GM23338 (cell line): ENCODE measurements at regions not wholly inside any gene's neighbourhood (a gene's known extent, or its start where the extent isn't known, plus 50 kb on each side); places are given as distances from the start of the nearest gene placed in this dataset.

ENCODE experiments used
- ATAC-seq: fragments of 200-7000 bp; cut with Tn5 transposase; 3 replicates; pipeline ENCODE4 v1.9.1; 2020
- DNase-seq: peaks from one replicate; pipeline ENCODE4 v3.0.0-alpha.2; 2015; ENCODE audit warnings: low spot score
- H2AFZ ChIP-seq: fragments of 200-600 bp; sonication (generic); 2 replicates; pipeline ENCODE4 v1.8.0; 2016; ENCODE audit warnings: antibody characterized with exemption, mild to moderate bottlenecking, moderate library complexity
- H3F3A ChIP-seq: fragments of 200-600 bp; sonication (generic); replicated peaks from 2 replicates; pipeline ENCODE4 v1.8.0; 2017; ENCODE audit warnings: antibody characterized with exemption, mixed run types, low read depth
- H3K27ac ChIP-seq: fragments of 200-600 bp; sonication (generic); 2 replicates; pipeline ENCODE4 v1.6.1; 2016; ENCODE audit warnings: low read depth
- H3K27me3 ChIP-seq: fragments of 200-600 bp; sonication (generic); 2 replicates; pipeline ENCODE4 v1.8.0; 2016; ENCODE audit warnings: mild to moderate bottlenecking, mixed run types, moderate library complexity; ENCODE audit not compliant: insufficient read depth
- H3K36me3 ChIP-seq: fragments of 200-600 bp; sonication (generic); 2 replicates; pipeline ENCODE4 v1.8.0; 2016; ENCODE audit warnings: mild to moderate bottlenecking; ENCODE audit not compliant: insufficient read depth
- H3K4me1 ChIP-seq: fragments of 200-600 bp; sonication (generic); 2 replicates; pipeline ENCODE4 v1.8.0; 2016; ENCODE audit warnings: mild to moderate bottlenecking, moderate library complexity; ENCODE audit not compliant: insufficient read depth
- H3K4me2 ChIP-seq: fragments of 200-600 bp; sonication (generic); 2 replicates; pipeline ENCODE4 v1.7.1; 2017; ENCODE audit warnings: mixed run types
- H3K4me3 ChIP-seq: fragments of 200-600 bp; sonication (generic); 2 replicates; pipeline ENCODE4 v1.6.1; 2016; ENCODE audit warnings: mixed run types
- H3K79me2 ChIP-seq: fragments of 200-600 bp; sonication (generic); replicated peaks from 2 replicates; pipeline ENCODE4 v1.8.0; 2017; ENCODE audit warnings: mild to moderate bottlenecking; ENCODE audit not compliant: insufficient read depth
- H3K9me2 ChIP-seq: fragments of 200-600 bp; sonication (generic); 2 replicates; pipeline ENCODE4 v1.8.0; 2017; ENCODE audit not compliant: insufficient read depth
- H4K20me1 ChIP-seq: fragments of 200-600 bp; sonication (generic); replicated peaks from 2 replicates; pipeline ENCODE4 v1.8.0; 2017; ENCODE audit warnings: mild to moderate bottlenecking; ENCODE audit not compliant: insufficient read depth
- H3K27ac Mint-ChIP-seq: 2 replicates; pipeline ENCODE4 v1.8.0; 2020; ENCODE audit warnings: inconsistent platforms, mild to moderate bottlenecking, moderate library complexity, mixed read lengths
- H3K27me3 Mint-ChIP-seq: 3 replicates; pipeline ENCODE4 v1.8.0; 2022; ENCODE audit warnings: low read depth, mild to moderate bottlenecking, moderate library complexity, mixed read lengths, inconsistent platforms; ENCODE audit not compliant: insufficient read depth, poor library complexity
- H3K36me3 Mint-ChIP-seq: 3 replicates; pipeline ENCODE4 v1.8.0; 2021; ENCODE audit warnings: low read depth, mild to moderate bottlenecking, inconsistent platforms, moderate library complexity, mixed read lengths
- H3K4me1 Mint-ChIP-seq: 3 replicates; pipeline ENCODE4 v1.8.0; 2020; ENCODE audit warnings: mild to moderate bottlenecking, inconsistent platforms, mixed read lengths
- H3K4me3 Mint-ChIP-seq: 3 replicates; pipeline ENCODE4 v1.8.0; 2021; ENCODE audit warnings: moderate library complexity, mild to moderate bottlenecking, inconsistent platforms, mixed read lengths
- H3K9me3 Mint-ChIP-seq: 3 replicates; pipeline ENCODE4 v1.8.0; 2020; ENCODE audit warnings: moderate library complexity, mild to moderate bottlenecking, inconsistent platforms, mixed read lengths
- CREB1 ChIP-seq: fragments of 250-450 bp; sonication (Bioruptor Pico); IDR thresholded peaks from 2 replicates; pipeline ENCODE4 v1.5.0; 2020; ENCODE audit warnings: low read depth, mild to moderate bottlenecking, moderate library complexity
- CTCF ChIP-seq, 2 experiments: fragments of 200-600 bp in 1 of 2; sonication (generic) in 1 of 2; conservative IDR thresholded peaks; 2 replicates each; pipeline versions ENCODE4 v1.5.1 to v1.6.1; 2016 to 2017; ENCODE audit warnings: antibody characterized with exemption in 2 of 2, low read depth in 2 of 2, mild to moderate bottlenecking in 2 of 2, moderate library complexity in 1 of 2
- ETS1 ChIP-seq: IDR thresholded peaks from 2 replicates; pipeline ENCODE4 v1.6.1; 2016; ENCODE audit warnings: antibody characterized with exemption
- EZH2 ChIP-seq: fragments of 200-600 bp; sonication (generic); IDR thresholded peaks from one replicate; pipeline ENCODE4 v1.8.0; 2017; ENCODE audit warnings: antibody characterized with exemption, mild to moderate bottlenecking, low read depth; ENCODE audit not compliant: unreplicated experiment
- NANOG ChIP-seq: IDR thresholded peaks from 2 replicates; pipeline ENCODE4 v1.6.1; 2016; ENCODE audit warnings: antibody characterized with exemption, borderline replicate concordance
- POLR2AphosphoS5 ChIP-seq: IDR thresholded peaks from 2 replicates; pipeline ENCODE4 v1.6.1; 2016; ENCODE audit warnings: antibody characterized with exemption, low read depth
- REST ChIP-seq: IDR thresholded peaks from one replicate; pipeline ENCODE4 v1.6.1; 2018; ENCODE audit warnings: antibody characterized with exemption; ENCODE audit not compliant: unreplicated experiment
- STAT1 ChIP-seq: IDR thresholded peaks from one replicate; pipeline ENCODE4 v1.6.1; 2016; ENCODE audit warnings: antibody characterized with exemption; ENCODE audit not compliant: unreplicated experiment
- ZNF114 ChIP-seq: fragments of 250-450 bp; sonication (Bioruptor Pico); IDR thresholded peaks from 2 replicates; pipeline ENCODE4 v1.5.0; 2020; ENCODE audit warnings: mild to moderate bottlenecking, moderate library complexity
- ZNF331 ChIP-seq: fragments of 250-450 bp; sonication (Bioruptor Pico); IDR thresholded peaks from 2 replicates; pipeline ENCODE4 v1.5.0; 2020; ENCODE audit warnings: low read depth, mild to moderate bottlenecking, moderate library complexity
- ZNF462 ChIP-seq: fragments of 250-450 bp; sonication (Bioruptor Pico); IDR thresholded peaks from 2 replicates; pipeline ENCODE4 v1.5.0; 2020; ENCODE audit warnings: mild to moderate bottlenecking, moderate library complexity

- TF ChIP-seq REST (no peak), POLR2AphosphoS5 (no peak), ZNF331 (CRISPR knock-in tag) (no peak)
Measured at GRCh38 chr4:173767650-173768049, 237.6 kb upstream of the HAND2 start (continued).

GRCh38 chr4:173766171-173766600 lies 236.2 kb upstream of the HAND2 start:
- no peaks in the 10 kb centered on the region for H3K27me3 ChIP-seq
- no peaks in the 10 kb centered on the region for H3K79me2 ChIP-seq
- Mint-ChIP-seq H3K27me3 (peaks cover 2% of the 10 kb centered on the region), H3K27ac (no peak overlapping the region), H3K4me1 (no peaks in the 10 kb centered on the region), H3K36me3 (no peaks in the 10 kb centered on the region), H3K4me3 (no peak overlapping the region), H3K9me3 (no peaks in the 10 kb centered on the region)
- no peak overlapping the region for H3K27ac ChIP-seq
- no peaks in the 10 kb centered on the region for H4K20me1 ChIP-seq
- H3K36me3 ChIP-seq = no peaks in the 10 kb centered on the region
- no peak overlapping the region for H3K4me3 ChIP-seq
- ATAC-seq (no peak), DNase-seq (no peak)
- no peak overlapping the region for H3K4me2 ChIP-seq
- no peaks in the 10 kb centered on the region for H3F3A ChIP-seq
- H3K9me2 ChIP-seq = 0 out of 2 replicates have a peak, but pooled peaks cover 3% of the 10 kb centered on the region
- TF ChIP-seq ZNF462 (CRISPR knock-in tag) = no peak
- TF ChIP-seq CREB1 (CRISPR knock-in tag) = no peak
- no peak for TF ChIP-seq ZNF331 (CRISPR knock-in tag)
- TF ChIP-seq ZNF114 (CRISPR knock-in tag) = no peak
- no peak for TF ChIP-seq CTCF (conservative IDR thresholded peaks at IDR 0.05; ENCODE audit: low read depth in 2 of 2)
- no peak for TF ChIP-seq ETS1
- TF ChIP-seq NANOG = no peak
- no peak for TF ChIP-seq EZH2
- TF ChIP-seq POLR2AphosphoS5 = no peak
- no peak for TF ChIP-seq STAT1
- H3K4me1 ChIP-seq = no peaks in the 10 kb centered on the region
- H2AFZ ChIP-seq = no peak overlapping the region
